Liver (tissue), 3 donors: ENCODE measurements at regions not wholly inside any gene's neighbourhood (a gene's known extent, or its start where the extent isn't known, plus 50 kb on each side); places are given as distances from the start of the nearest gene placed in this dataset.

Experiments used
- CTCF ChIP-seq: fragments of 150-350 bp; IDR thresholded peaks from 2 replicates; pipeline ENCODE4 v1.5.1; 2017; ENCODE audit warnings: improper control_type of control experiment, low read depth, low read length; ENCODE audit not compliant: missing input control
- GABPA ChIP-seq, 2 donors: IDR thresholded peaks in 1 of 2; conservative IDR thresholded peaks in 1 of 2; 2 replicates each; pipeline ENCODE4 v1.6.1; 2016; ENCODE audit warnings: antibody characterized with exemption in 2 of 2, mild to moderate bottlenecking in 1 of 2, moderate library complexity in 1 of 2
- HNF4A ChIP-seq, 2 donors: conservative IDR thresholded peaks; 2 replicates each; pipeline ENCODE4 v1.6.1; 2016; ENCODE audit warnings: antibody characterized with exemption in 2 of 2, mild to moderate bottlenecking in 2 of 2
- HNF4G ChIP-seq: IDR thresholded peaks from 2 replicates; pipeline ENCODE4 v1.6.1; 2016; ENCODE audit warnings: antibody characterized with exemption
- JUND ChIP-seq, 2 donors: IDR thresholded peaks; 2 replicates each; pipeline ENCODE4 v1.6.1; 2016; ENCODE audit warnings: antibody characterized with exemption in 2 of 2
- MAX ChIP-seq: IDR thresholded peaks from 2 replicates; pipeline ENCODE4 v1.6.1; 2016; ENCODE audit warnings: antibody characterized with exemption
- NR2F2 ChIP-seq: IDR thresholded peaks from 2 replicates; pipeline ENCODE4 v1.6.1; 2016; ENCODE audit warnings: antibody characterized with exemption
- RAD21 ChIP-seq, 2 donors: IDR thresholded peaks; 2 replicates each; pipeline ENCODE4 v1.6.1; 2016; ENCODE audit warnings: antibody characterized with exemption in 2 of 2, mild to moderate bottlenecking in 2 of 2
- SP1 ChIP-seq: IDR thresholded peaks from 2 replicates; pipeline ENCODE4 v1.6.1; 2018; ENCODE audit warnings: antibody characterized with exemption, mild to moderate bottlenecking
- TAF1 ChIP-seq: conservative IDR thresholded peaks from 2 replicates; pipeline ENCODE4 v1.6.1; 2016; ENCODE audit warnings: antibody characterized with exemption, mild to moderate bottlenecking
- YY1 ChIP-seq: IDR thresholded peaks from 2 replicates; pipeline ENCODE4 v1.6.1; 2016; ENCODE audit warnings: antibody characterized with exemption, mild to moderate bottlenecking
- TF ChIP-seq, protein P1 (sequence below): IDR thresholded peaks from 2 replicates; pipeline ENCODE4 v1.6.1; 2016; ENCODE audit warnings: antibody characterized with exemption, mild to moderate bottlenecking
- donor health status: healthy.
- donor health status: healthy.

DNA sequence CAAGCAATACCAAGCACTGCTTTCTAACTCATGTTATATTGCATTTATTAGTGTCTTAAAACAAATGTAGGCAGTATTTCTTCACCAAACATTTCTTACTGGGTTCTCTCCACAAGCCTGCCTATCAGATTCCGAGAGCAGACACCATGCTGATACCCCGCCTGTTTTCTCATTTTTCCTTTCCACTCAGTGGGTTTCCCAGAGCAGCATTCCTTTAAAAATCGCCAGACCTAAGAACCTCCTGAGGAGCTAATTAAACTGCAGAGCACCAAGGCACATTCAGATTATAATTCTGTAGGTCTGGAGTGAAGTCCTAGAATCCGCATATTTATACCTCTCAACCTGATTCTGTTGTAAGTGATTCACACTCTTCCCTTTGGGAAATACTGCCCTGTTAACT lies 405.6 kb downstream of the TNS1 start:
- no peak for TF ChIP-seq CTCF
- no peak for TF ChIP-seq YY1
- TF ChIP-seq, protein P1, sequence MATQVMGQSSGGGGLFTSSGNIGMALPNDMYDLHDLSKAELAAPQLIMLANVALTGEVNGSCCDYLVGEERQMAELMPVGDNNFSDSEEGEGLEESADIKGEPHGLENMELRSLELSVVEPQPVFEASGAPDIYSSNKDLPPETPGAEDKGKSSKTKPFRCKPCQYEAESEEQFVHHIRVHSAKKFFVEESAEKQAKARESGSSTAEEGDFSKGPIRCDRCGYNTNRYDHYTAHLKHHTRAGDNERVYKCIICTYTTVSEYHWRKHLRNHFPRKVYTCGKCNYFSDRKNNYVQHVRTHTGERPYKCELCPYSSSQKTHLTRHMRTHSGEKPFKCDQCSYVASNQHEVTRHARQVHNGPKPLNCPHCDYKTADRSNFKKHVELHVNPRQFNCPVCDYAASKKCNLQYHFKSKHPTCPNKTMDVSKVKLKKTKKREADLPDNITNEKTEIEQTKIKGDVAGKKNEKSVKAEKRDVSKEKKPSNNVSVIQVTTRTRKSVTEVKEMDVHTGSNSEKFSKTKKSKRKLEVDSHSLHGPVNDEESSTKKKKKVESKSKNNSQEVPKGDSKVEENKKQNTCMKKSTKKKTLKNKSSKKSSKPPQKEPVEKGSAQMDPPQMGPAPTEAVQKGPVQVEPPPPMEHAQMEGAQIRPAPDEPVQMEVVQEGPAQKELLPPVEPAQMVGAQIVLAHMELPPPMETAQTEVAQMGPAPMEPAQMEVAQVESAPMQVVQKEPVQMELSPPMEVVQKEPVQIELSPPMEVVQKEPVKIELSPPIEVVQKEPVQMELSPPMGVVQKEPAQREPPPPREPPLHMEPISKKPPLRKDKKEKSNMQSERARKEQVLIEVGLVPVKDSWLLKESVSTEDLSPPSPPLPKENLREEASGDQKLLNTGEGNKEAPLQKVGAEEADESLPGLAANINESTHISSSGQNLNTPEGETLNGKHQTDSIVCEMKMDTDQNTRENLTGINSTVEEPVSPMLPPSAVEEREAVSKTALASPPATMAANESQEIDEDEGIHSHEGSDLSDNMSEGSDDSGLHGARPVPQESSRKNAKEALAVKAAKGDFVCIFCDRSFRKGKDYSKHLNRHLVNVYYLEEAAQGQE: no peak
- TF ChIP-seq RAD21 (IDR thresholded peaks at IDR 0.05): no peak
- TF ChIP-seq SP1: no peak
- no peak for TF ChIP-seq TAF1
- no peak for TF ChIP-seq HNF4A (conservative IDR thresholded peaks at IDR 0.05)
- TF ChIP-seq MAX: no peak
- TF ChIP-seq HNF4G: no peak
- no peak for TF ChIP-seq GABPA (IDR thresholded peaks at IDR 0.05 in 1 of 2, conservative IDR thresholded peaks at IDR 0.05 in 1 of 2)
- TF ChIP-seq JUND (IDR thresholded peaks at IDR 0.05): no peak
- TF ChIP-seq NR2F2: no peak
